ENCODE measurements at regions not wholly inside any gene's neighbourhood (a gene's known extent, or its start where the extent isn't known, plus 50 kb on each side); places are given as distances from the start of the nearest gene placed in this dataset.

DNA sequence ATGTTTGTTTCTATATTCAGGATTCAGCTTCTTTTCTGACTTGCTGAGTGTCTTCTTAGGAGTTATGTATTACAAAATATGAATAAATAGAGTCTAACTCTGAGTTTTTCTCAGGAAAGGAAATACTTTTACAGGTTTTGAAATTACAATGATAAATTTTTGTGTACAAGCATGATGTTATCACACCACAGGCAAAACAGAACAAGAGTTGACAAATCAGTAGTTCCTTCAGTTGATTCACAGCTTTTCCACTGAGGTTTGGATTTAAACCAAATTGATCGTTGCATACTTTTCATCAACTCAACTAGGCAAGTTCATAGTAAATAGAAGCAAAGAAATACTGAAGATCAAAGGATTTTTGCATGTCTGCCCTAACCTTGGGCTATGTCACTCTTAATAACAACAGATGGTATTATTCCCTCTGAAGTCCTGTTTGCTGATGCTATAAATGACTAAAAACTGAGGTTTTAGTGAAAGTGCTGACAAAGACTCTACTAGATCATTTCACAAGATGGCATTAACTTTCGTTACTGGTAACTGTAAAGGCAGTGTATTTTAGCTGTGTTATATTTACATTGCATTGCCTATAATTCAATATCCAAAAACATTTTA lies 520.2 kb downstream of the FLRT2 start:
- no peak for DNase-seq

GRCh38 chr14:86039176-86039575 lies 509.2 kb downstream of the FLRT2 start:
- no peak for DNase-seq

- peak in 7 of 14 donors; percentile 2 to 11 (median 5) for DNase-seq
Observed at GRCh38 chr14:86038387-86039042, 508.6 kb downstream of the FLRT2 start.

DNA sequence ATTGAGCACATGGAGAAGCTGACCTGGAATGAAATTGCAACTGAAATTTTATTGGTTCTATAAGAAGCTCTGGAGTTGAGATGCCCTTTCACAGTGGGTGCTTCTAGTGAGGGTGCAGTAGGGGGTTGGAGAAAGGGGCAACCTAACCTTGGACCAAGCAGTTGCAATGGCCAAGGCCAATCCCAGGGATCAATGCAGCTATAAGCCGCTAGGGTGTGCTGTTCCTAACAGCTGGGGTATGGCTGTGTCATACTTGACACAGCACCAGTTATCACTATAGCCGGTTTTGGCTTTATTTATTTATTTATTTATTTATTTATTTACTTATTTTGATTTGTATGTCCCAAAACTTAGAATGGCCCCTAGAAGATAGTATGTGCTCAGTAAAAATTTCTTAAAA lies 505.9 kb downstream of the FLRT2 start:
- DNase-seq = no peak

DNA sequence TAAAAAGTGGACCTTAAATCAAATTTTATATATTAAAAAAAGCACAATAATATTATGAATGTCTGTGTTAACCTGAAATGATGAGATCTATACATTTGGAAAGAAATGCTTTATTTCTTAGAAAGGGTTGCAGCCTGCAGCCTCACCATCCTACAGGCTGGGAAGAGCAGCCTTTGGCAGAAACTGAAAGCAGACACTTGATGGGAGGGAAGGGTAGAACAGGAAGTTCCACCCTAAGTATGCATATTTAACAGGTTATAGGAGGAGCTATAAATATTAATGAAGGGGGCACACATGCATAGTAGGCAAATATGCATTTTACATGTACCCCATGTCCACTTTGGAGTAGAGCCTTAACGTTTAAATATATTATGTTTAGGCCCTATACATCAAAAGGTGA lies 498.0 kb downstream of the FLRT2 start:
- no peak for DNase-seq

DNA sequence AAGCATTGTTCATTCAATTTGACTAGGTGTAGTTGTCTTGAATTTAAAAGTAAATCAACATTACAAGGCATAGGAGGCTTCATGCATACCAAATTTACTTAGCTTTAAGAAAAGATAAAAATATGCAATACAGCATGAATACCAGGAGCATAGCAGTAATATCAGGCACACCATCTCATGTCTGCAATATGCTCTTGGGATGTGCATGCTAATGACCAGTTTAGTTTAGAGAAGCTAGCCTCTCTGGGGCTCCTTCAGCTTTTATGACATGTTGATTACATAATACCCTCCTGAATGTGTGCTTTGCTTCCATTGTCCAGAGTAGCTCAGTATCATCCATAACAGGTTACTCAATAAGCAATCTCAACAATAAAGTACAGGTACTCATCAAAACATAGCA lies 497.2 kb downstream of the FLRT2 start:
- no peak for DNase-seq

GRCh38 chr14:86022031-86022629 lies 492.2 kb downstream of the FLRT2 start:
- DNase-seq = no peak

DNA sequence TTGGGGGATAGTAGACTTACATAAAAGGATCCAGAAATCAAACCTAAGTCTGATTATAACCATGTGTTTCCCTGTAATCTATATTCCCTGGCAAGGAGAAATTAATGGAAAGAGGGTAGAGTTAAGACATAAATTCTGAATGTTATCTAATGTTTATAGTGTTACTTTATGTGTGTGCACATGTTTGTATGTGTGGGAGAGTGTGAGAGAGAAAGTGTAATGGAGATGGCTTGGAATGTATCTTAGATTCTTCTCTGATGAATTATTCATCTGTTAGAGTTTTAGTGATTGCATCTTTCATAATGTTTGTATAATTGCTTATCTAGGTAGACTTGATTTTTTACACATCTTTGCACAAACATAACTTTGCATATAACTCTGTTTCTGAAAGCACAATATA lies 490.9 kb downstream of the FLRT2 start:
- no peak for DNase-seq

DNA sequence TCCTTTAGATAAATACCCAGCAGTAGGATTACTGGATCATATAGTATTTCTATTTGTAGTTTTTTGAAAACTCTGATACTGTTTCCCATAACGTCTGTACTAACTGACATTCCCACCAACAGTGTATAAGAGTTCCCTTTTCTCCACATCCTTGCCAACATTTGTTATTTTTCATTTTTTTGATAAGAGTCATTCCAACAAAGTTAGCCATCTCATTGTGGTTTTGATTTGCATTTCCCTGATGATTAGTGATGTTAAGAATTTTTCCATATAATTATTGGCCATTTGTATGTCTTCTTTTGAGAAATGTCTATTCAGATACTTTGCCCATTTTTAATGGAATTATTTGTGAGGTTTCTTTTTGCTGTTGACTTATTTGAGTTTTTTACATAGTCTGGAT lies 486.0 kb downstream of the FLRT2 start:
- no peak for DNase-seq

GRCh38 chr14:86015511-86015910 lies 485.6 kb downstream of the FLRT2 start:
- DNase-seq = no peak

DNA sequence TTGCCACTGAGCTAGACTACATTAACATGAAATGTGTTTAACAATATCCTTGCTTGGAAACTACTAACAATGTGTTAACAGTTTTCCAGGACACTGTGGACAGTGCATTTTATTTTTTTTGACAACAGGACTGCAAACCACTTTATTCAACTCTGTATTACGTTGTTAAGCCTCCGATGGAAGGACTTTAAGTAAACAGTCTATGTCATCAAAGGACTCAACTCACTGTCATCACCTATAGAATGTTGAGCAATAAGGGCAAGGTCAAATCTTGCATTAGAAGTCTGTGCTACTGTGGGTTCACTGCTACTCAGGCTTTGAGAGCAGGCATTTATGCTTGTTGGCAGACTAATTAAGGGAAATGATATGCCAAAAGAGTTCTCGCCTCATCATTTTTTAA lies 483.7 kb downstream of the FLRT2 start:
- DNase-seq = no peak

GRCh38 chr14:86012461-86012860 lies 482.5 kb downstream of the FLRT2 start:
- no peak for DNase-seq

DNA sequence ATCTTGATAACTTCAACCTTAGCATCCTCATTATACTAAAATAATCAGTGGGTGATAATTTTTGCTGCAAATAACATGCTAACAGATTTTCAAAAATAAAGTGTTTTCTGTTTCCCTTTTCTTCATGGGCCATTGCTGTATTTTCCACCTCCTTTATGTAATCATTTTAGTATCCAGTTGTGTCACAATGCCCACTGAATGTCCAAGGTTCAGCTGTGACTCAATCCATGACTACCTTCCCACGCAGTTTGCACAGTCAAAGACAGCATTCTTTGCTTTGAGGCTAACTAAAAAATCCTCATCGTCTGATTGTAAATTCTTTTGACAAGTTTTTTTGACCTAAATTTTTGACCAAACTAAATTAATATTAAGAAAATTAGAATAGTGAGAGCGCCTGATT lies 474.1 kb downstream of the FLRT2 start:
- no peak for DNase-seq

GRCh38 chr14:85996551-85996950 lies 466.6 kb downstream of the FLRT2 start:
- DNase-seq = no peak

DNA sequence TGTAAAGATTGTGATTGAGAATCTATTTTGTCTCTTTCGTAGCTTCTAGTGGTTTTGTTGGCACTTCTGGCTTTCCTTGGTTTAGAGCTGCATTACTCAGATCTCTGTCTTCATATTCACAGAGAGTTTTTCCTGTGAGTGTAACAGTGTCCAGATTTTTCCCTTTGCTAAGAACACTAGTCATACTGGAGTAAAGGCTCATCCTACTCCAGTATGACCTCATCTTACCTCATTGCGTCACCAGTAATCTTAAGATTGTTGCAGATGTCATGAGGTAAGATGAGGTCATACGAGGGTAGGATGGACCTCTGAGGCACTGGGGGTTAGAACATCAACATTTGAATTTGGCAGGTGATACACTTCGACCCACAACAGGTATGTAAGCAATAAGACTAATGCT lies 461.2 kb downstream of the FLRT2 start:
- no peak for DNase-seq

DNA sequence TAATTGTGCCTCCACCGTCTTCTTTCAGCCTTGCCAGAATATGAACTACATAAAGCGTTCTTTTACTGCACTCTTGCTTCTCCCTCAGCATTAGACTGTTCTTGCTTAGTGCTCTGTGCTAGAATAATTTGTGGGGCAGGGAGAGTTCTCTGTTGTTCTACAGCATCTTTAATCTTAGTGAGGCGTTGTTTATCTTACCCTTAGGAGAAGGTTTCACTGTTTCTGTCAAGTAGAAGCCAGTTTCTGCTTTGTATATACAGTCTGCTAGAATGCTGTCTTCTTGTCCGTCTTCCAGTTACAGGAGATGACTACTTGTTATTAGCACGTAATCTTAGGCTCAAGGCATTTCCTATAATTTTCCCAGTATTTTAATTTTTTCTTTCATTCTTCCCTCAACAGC lies 458.0 kb downstream of the FLRT2 start:
- no peak for DNase-seq

GRCh38 chr14:85987292-85987691 lies 457.3 kb downstream of the FLRT2 start:
- DNase-seq = no peak

GRCh38 chr14:85978582-85979250 lies 448.8 kb downstream of the FLRT2 start:
- DNase-seq = no peak

- DNase-seq = no peak
Observed at GRCh38 chr14:85974602-85975001, 444.7 kb downstream of the FLRT2 start.

DNA sequence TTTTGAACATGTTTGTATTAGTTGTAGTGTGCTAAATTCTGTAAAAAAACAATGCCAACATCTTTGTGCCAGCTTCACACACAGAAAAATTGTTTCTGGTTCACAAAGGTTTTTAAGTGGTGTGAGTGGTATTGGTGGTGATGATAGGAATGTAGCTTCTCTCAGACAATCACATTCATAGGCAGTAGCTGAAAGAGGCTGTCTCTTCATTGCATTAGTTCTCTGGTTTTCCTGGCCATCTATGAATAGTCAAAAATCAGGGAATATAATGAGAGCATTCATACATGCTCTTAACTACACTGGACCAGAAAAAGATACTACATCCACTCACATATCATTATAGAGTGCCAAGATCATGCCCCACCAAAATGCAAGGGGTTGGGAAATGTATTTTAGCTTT lies 433.5 kb downstream of the FLRT2 start:
- no peak for DNase-seq

- DNase-seq = no peak
Observed at GRCh38 chr14:85960756-85961155, 430.8 kb downstream of the FLRT2 start.

- DNase-seq = no peak
Observed at GRCh38 chr14:85959063-85959462, 429.1 kb downstream of the FLRT2 start.

- DNase-seq = no peak
Observed at GRCh38 chr14:85958069-85958468, 428.1 kb downstream of the FLRT2 start.

DNA sequence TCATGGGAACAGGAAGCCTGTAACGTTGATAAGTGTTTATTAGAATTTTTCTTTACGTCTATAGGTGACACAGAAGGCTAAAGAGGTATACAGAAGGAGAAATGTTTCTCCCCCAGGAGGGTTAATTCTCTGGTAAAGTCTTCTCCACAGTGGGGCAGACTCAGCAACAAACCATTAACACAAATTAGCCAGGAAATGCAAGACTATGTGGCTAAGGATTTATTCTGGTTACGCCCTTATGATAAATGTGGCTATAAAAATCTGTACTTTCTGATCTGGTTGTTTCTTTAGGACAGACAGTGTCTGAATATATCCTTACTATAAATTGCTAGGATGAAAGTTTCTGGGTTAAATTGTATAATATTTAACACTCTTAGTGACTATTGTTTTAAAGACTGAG lies 423.3 kb downstream of the FLRT2 start:
- DNase-seq = no peak

Measured in C1 segment of cervical spinal cord (tissue), 14 donors.